BE2C (cell line): ENCODE measurements at regions not wholly inside any gene's neighbourhood (a gene's known extent, or its start where the extent isn't known, plus 50 kb on each side); places are given as distances from the start of the nearest gene placed in this dataset.

Experiments used
- DNase-seq: peaks from one replicate; pipeline ENCODE4 v3.0.0-alpha.2; 2020
- H3K27me3 ChIP-seq: fragments of 250-450 bp; sonication (Bioruptor Pico); 2 replicates; pipeline ENCODE4 v1.5.1; 2020; ENCODE audit warnings: mild to moderate bottlenecking
- H3K36me3 ChIP-seq: fragments of 250-450 bp; sonication (Bioruptor Pico); 2 replicates; pipeline ENCODE4 v1.5.1; 2020; ENCODE audit warnings: mild to moderate bottlenecking
- H3K4me1 ChIP-seq: fragments of 250-450 bp; sonication (Bioruptor Pico); 2 replicates; pipeline ENCODE4 v1.5.1; 2020
- H3K4me3 ChIP-seq: 2 replicates; pipeline ENCODE4 v1.5.1; 2011; ENCODE audit warnings: low read depth, low read length
- H3K9me3 ChIP-seq: fragments of 250-450 bp; sonication (Bioruptor Pico); 2 replicates; pipeline ENCODE4 v1.5.1; 2020
- CTCF ChIP-seq: IDR thresholded peaks from 2 replicates; pipeline ENCODE4 v1.5.1; 2012; ENCODE audit warnings: mild to moderate bottlenecking, low read depth, low read length

GRCh38 chr14:34211732-34212131 lies 250.3 kb downstream of the SPTSSA start:
- Histone ChIP-seq H3K36me3 (no peaks in the 10 kb centered on the region), H3K9me3 (no peaks in the 10 kb centered on the region), H3K4me1 (no peaks in the 10 kb centered on the region), H3K4me3 (no peak overlapping the region), H3K27me3 (peaks cover 20% of the 10 kb centered on the region)
- no peak for DNase-seq
- TF ChIP-seq CTCF: no peak

GRCh38 chr14:34208532-34208931 lies 253.5 kb downstream of the SPTSSA start:
- Histone ChIP-seq H3K27me3 (peaks cover 29% of the 10 kb centered on the region), H3K36me3 (no peaks in the 10 kb centered on the region), H3K4me1 (no peaks in the 10 kb centered on the region), H3K9me3 (no peaks in the 10 kb centered on the region), H3K4me3 (no peak overlapping the region)
- TF ChIP-seq CTCF: no peak
- no peak for DNase-seq

GRCh38 chr14:34205799-34206198 lies 254.9 kb upstream of the EGLN3 start:
- no peaks in the 10 kb centered on the region for H3K36me3 ChIP-seq
- DNase-seq: no peak
- H3K27me3 ChIP-seq: peaks cover 22% of the 10 kb centered on the region
- no peak for TF ChIP-seq CTCF
- H3K4me3 ChIP-seq: no peak overlapping the region
- no peaks in the 10 kb centered on the region for H3K4me1 ChIP-seq
- no peaks in the 10 kb centered on the region for H3K9me3 ChIP-seq

GRCh38 chr14:34204774-34205173 lies 253.9 kb upstream of the EGLN3 start:
- H3K27me3 ChIP-seq: peaks cover 22% of the 10 kb centered on the region
- no peaks in the 10 kb centered on the region for H3K9me3 ChIP-seq
- no peaks in the 10 kb centered on the region for H3K4me1 ChIP-seq
- no peaks in the 10 kb centered on the region for H3K36me3 ChIP-seq
- DNase-seq: no peak
- H3K4me3 ChIP-seq: no peak overlapping the region
- no peak for TF ChIP-seq CTCF

- H3K4me3 ChIP-seq: no peak overlapping the region
- no peaks in the 10 kb centered on the region for H3K4me1 ChIP-seq
Observed at GRCh38 chr14:34203251-34203722, 252.4 kb upstream of the EGLN3 start.

More at GRCh38 chr14:34203251-34203722, 252.4 kb upstream of the EGLN3 start:
- no peak for DNase-seq
- Histone ChIP-seq H3K36me3 (no peaks in the 10 kb centered on the region), H3K27me3 (peaks cover 17% of the 10 kb centered on the region), H3K9me3 (no peaks in the 10 kb centered on the region)
- no peak for TF ChIP-seq CTCF
